Lower leg skin (tissue), 4 donors: ENCODE measurements at regions not wholly inside any gene's neighbourhood (a gene's known extent, or its start where the extent isn't known, plus 50 kb on each side); places are given as distances from the start of the nearest gene placed in this dataset.

ENCODE experiments used
- DNase-seq, 2 donors: peaks; one replicate each; pipeline ENCODE4 v3.0.0-alpha.2; 2019; ENCODE audit warnings: low spot score in 2 of 2
- H3K4me3 ChIP-seq: fragments of 200-600 bp; sonication (generic); 2 replicates; pipeline ENCODE4 v1.5.1; 2017; ENCODE audit warnings: mild to moderate bottlenecking, low read depth; ENCODE audit not compliant: poor library complexity, severe bottlenecking
- POLR2A ChIP-seq, 2 donors: fragments of 450-650 bp; IDR thresholded peaks; one replicate each; pipeline ENCODE4 v1.6.1; 2016 to 2017; ENCODE audit warnings: antibody characterized with exemption in 2 of 2, mild to moderate bottlenecking in 1 of 2, moderate library complexity in 1 of 2
- WGBS, 2 donors: methylation state at CpG; one replicate each; pipeline ENCODE4 v1.1.5; 2018; 5-methylcytosine and 5-hydroxymethylcytosine counted together
- intact Hi-C: fragments of 100-400 bp; cut with DNase I; formaldehyde crosslinking; loops from one replicate; pipeline ENCODE4 v1.15.0; 2023; ENCODE audit warnings: low total_unique reads
- TF ChIP-seq, protein P1 (sequence below), 3 donors: fragments of 450-650 bp; IDR thresholded peaks; one replicate each; pipeline ENCODE4 v1.5.1; 2016; ENCODE audit warnings: antibody characterized with exemption in 3 of 3, mild to moderate bottlenecking in 3 of 3, moderate library complexity in 2 of 3

DNA sequence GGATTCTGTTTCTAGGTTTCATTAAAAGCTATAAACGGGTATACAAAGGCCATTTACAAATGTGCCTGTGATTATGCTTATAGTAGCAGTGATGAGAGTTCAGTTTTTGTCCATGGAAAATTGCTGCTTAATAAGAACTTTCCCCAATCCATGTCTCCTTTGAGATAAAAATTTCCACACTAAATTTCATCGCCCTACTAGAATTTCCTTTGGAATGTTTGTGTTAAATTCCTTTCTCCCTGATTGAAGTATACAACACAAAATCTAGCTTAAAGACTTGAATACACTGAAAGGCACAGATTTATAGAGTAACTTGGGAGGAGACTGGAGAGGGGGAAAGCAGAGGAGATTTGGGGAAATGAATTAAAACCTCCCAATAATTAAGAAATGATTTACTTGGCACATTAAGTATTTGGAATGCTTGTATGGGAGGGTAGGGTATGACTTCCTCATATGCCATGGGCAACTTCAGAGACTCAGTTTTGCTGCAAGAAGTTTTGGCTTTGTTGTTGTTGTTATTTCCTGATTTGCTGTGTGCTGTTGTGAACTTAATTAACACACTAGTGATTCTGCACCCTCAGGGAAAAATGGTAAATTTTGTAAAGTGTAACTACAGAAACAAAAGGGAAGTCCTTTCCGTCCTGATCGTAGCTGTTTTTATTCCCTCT is 157.6 kb upstream of the LMO4 start:
- WGBS, 2 donors, result 68 to 78% methylated on average over 4 of the region's 4 CpGs
- DNase-seq, result no peak
- TF ChIP-seq POLR2A (IDR thresholded peaks at IDR 0.05), result no peak
- TF ChIP-seq, protein P1, sequence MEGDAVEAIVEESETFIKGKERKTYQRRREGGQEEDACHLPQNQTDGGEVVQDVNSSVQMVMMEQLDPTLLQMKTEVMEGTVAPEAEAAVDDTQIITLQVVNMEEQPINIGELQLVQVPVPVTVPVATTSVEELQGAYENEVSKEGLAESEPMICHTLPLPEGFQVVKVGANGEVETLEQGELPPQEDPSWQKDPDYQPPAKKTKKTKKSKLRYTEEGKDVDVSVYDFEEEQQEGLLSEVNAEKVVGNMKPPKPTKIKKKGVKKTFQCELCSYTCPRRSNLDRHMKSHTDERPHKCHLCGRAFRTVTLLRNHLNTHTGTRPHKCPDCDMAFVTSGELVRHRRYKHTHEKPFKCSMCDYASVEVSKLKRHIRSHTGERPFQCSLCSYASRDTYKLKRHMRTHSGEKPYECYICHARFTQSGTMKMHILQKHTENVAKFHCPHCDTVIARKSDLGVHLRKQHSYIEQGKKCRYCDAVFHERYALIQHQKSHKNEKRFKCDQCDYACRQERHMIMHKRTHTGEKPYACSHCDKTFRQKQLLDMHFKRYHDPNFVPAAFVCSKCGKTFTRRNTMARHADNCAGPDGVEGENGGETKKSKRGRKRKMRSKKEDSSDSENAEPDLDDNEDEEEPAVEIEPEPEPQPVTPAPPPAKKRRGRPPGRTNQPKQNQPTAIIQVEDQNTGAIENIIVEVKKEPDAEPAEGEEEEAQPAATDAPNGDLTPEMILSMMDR (IDR thresholded peaks at IDR 0.05), result no peak
- intact Hi-C loops, result no loop called here
- no peak overlapping the region for H3K4me3 ChIP-seq

DNA sequence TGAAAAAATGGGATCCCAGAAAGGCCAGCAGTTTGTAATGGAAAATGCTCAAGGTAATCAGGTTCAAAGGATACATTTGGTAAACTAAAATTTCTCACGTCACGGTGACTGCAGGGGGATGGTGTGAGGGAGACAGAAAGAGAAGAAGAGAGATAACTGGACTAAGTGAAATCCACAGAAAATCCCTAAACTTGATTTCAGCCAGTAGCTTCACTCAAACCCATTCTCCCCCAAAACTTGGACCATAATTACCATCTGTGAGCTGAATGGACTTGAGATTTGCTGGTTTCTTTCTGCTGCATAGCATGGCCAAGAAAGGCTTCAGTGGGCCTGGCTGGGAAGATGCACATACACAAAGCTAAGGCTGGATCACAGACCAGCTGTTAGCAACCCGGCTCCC is 155.4 kb upstream of the LMO4 start:
- TF ChIP-seq, protein P1 (IDR thresholded peaks at IDR 0.05), result no peak
- no peak for TF ChIP-seq POLR2A (IDR thresholded peaks at IDR 0.05)
- 95% methylated on average over 3 of the region's 3 CpGs for WGBS, 2 donors
- no peak overlapping the region for H3K4me3 ChIP-seq
- intact Hi-C loops, result no loop called here
- DNase-seq, result no peak

DNA sequence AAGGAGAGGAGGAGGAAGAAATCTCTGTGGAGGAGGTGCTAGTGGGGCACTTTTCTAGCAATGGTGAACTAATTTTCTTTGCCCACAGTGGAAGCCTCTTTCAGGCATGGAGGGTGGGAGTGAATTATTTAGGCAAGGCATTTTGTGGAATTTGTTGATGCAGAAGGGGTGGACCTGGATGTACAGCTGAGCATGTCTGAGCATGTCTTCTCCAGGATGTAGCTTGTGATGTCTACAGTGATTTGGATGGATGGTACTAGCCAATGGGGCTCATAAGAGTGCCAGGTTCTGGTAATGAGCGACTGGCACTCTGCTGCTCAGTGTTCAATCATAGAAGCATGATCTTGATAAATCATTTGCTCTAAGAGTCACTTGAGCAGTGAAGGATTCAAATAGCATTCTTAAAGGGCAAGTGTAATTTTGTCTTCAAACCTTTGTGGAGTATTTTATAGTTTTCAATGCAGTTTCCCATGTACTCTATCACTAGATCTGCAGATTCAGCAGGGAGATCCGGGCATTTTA is 153.9 kb upstream of the LMO4 start:
- H3K4me3 ChIP-seq, result no peak overlapping the region
- DNase-seq, result no peak
- 55 to 80% methylated on average over 2 of the region's 2 CpGs for WGBS, 2 donors
- TF ChIP-seq POLR2A (IDR thresholded peaks at IDR 0.05), result no peak
- TF ChIP-seq, protein P1 (IDR thresholded peaks at IDR 0.05), result no peak
- intact Hi-C loops, result no loop called here

DNA sequence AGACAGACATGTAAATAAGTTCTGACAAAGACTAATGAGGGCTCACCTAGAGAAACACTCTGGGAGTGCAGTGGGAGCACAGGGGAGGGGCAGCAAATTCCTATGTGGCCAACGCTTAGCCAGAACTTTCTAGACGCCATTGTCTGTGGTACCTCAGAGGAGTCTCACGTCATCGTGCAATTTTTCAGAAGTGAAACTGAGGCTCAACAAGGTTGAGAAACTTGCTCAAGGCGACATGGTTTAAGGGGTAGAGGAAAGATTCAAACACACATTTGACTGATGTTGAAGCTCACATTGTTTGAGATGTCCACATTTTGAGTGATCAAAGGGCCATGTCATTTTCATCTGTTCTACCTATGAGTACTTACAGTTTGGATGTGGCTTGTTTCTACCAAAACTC is 152.6 kb upstream of the LMO4 start:
- no peak for TF ChIP-seq POLR2A (IDR thresholded peaks at IDR 0.05)
- TF ChIP-seq, protein P1 (IDR thresholded peaks at IDR 0.05), result no peak
- 73 to 83% methylated on average over 5 of the region's 5 CpGs for WGBS, 2 donors
- H3K4me3 ChIP-seq, result no peak overlapping the region
- intact Hi-C loops, result no loop called here
- no peak for DNase-seq

DNA sequence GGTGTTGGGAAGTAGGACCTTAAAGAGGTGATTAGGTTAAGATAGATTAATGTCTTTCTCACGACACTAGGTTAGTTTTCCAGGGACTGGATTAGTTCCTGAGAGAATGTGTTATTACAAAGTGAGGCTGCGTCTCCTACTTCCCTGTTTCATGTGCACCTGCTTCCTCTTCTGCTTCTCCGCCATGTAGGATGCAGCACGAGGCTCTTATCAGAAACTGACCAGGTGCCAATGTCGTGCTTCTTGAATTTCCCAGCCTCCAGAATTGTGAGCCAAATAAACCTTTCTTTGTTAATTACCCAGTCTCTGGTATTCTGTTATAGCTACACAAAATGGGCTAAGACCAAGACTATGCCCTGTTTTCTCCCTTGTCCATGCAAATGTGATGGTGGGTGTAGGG is 152.2 kb upstream of the LMO4 start:
- TF ChIP-seq POLR2A (IDR thresholded peaks at IDR 0.05), result no peak
- TF ChIP-seq, protein P1 (IDR thresholded peaks at IDR 0.05), result no peak
- intact Hi-C loops, result no loop called here
- WGBS, 2 donors, result 64 to 73% methylated on average over 5 of the region's 5 CpGs
- no peak for DNase-seq
- H3K4me3 ChIP-seq, result no peak overlapping the region

DNA sequence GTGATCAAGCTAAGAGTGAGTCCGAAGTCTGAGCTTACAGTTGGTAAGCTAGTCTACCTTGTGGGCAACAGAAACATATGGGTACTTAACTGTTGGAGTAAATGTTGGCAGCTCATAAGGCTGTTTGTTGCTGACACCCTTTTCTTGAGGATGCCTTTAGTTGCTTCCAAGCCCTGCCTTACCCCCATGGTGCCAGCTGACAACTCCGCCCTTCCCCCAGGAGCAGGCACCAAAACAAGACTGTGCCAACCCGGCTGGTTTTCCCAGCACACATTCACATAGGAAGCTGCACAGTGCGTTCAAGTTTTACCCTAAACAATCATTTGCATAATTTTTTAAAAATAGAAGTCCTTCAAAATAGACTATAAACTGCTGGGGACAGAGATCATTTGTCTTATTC is 150.2 kb upstream of the LMO4 start:
- 66 to 79% methylated on average over 4 of the region's 4 CpGs for WGBS, 2 donors
- TF ChIP-seq POLR2A (IDR thresholded peaks at IDR 0.05), result no peak
- TF ChIP-seq, protein P1 (IDR thresholded peaks at IDR 0.05), result no peak
- DNase-seq, result no peak
- intact Hi-C loops, result no loop called here
- no peak overlapping the region for H3K4me3 ChIP-seq
